Esophagus squamous epithelium (tissue), 4 donors: ENCODE measurements at regions not wholly inside any gene's neighbourhood (a gene's known extent, or its start where the extent isn't known, plus 50 kb on each side); places are given as distances from the start of the nearest gene placed in this dataset.

ENCODE experiments used
- CTCF ChIP-seq, 6 experiments: fragments of 450-650 bp in 4 of 6; fragments of 200-600 bp in 2 of 6; sonication (generic) in 2 of 6; IDR thresholded peaks; one replicate each; pipeline ENCODE4 v1.5.1; 2016 to 2019; ENCODE audit warnings: antibody characterized with exemption in 6 of 6, mild to moderate bottlenecking in 4 of 6, moderate library complexity in 4 of 6
- POLR2A ChIP-seq, 4 donors: fragments of 450-650 bp; IDR thresholded peaks; one replicate each; pipeline ENCODE4 v1.6.1; 2017; ENCODE audit warnings: antibody characterized with exemption in 4 of 4, mild to moderate bottlenecking in 4 of 4, moderate library complexity in 3 of 4

- TF ChIP-seq CTCF (IDR thresholded peaks at IDR 0.05) (no peak), POLR2A (IDR thresholded peaks at IDR 0.05) (no peak)
These were observed 55.0 kb upstream of the ATP2B4 start for GRCh38 chr1:203571661-203572060.
